NT2/D1 (cell line): ENCODE measurements at regions not wholly inside any gene's neighbourhood (a gene's known extent, or its start where the extent isn't known, plus 50 kb on each side); places are given as distances from the start of the nearest gene placed in this dataset.

Experiments
- SUZ12 ChIP-seq: IDR thresholded peaks from 2 replicates; pipeline ENCODE4 v1.6.1; 2011; ENCODE audit not compliant: insufficient read length, insufficient read depth; ENCODE audit errors: extremely low read depth
- YY1 ChIP-seq: IDR thresholded peaks from 2 replicates; pipeline ENCODE4 v1.6.1; 2011; ENCODE audit not compliant: insufficient read length, insufficient read depth
- ZNF274 ChIP-seq: IDR thresholded peaks from 2 replicates; pipeline ENCODE4 v1.6.1; 2011; ENCODE audit warnings: mild to moderate bottlenecking, low read depth, low read length

DNA sequence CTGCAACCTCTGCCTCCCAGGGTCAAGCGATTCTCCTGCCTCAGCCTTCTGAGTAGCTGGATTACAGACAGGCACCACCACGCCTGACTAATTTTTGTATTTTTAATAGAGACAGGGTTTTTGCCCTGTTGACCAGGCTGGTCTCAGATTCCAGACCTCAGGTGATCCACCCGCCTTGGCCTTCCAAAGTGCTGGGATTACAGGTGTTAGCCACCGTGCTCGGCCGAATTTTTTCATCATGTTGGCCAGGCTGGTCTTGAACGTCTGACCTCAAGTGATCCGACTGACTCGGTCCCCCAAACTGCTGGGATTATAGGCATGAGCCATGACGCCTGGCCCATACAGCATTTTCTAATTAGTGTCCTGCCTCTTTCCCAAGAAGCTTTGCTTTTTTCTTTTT lies 52.7 kb upstream of the ADORA2B start:
- TF ChIP-seq YY1, result no peak
- no peak for TF ChIP-seq ZNF274
- no peak for TF ChIP-seq SUZ12
